ENCODE measurements at regions not wholly inside any gene's neighbourhood (a gene's known extent, or its start where the extent isn't known, plus 50 kb on each side); places are given as distances from the start of the nearest gene placed in this dataset.

DNA sequence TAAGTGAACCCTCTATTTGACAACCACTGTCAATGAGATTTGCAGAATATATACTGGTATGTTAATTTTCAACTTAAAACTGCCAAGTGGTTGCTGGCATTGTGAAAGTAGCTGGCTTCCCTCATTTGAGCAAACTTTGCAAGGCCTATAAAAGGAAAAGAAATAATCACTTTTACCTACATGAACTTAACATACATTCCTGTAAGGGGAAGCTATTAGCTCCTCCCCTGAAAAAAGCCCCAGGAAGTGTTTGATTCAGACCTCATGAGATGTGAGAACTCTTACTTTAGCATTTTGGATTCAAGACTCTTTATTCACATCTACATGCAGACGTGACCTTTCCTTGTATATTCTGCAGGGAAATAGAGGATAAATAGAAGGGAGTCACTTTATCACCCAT lies 175.6 kb downstream of the OTUD1 start:
- Mint-ChIP-seq H3K9me3 (no peaks in the 10 kb centered on the region), H3K36me3 (no peaks in the 10 kb centered on the region), H3K27ac (no peak overlapping the region), H3K27me3 (ENCODE audit: low read depth in 2 of 2) (no peaks in the 10 kb centered on the region), H3K4me1 (no peaks in the 10 kb centered on the region), H3K4me3 (no peak overlapping the region)
- Histone ChIP-seq H3K9me3 (ENCODE audit: control insufficient read depth, insufficient read depth, low read length) (no peaks in the 10 kb centered on the region), H3K4me1 (ENCODE audit: control insufficient read depth, insufficient read depth, low read length) (no peaks in the 10 kb centered on the region), H3K36me3 (ENCODE audit: control insufficient read depth, insufficient read depth, low read length) (no peaks in the 10 kb centered on the region), H3K4me3 (ENCODE audit: low read length) (no peak overlapping the region), H3K27ac (ENCODE audit: low read length) (no peak overlapping the region), H3K27me3 (ENCODE audit: control insufficient read depth, insufficient read depth, low read length) (no peaks in the 10 kb centered on the region)
- intact Hi-C loops (cut with micrococcal nuclease), result no loop called here
- no peak for DNase-seq
- no CpG with 5 or more reads among the region's 1 CpG for WGBS (ENCODE audit: insufficient coverage)
- ATAC-seq, result no peak
- no peak for TF ChIP-seq CTCF (IDR thresholded peaks at IDR 0.05)

- intact Hi-C loops (cut with micrococcal nuclease), result no loop called here
- H3K9me3 Mint-ChIP-seq, result peaks cover 4 to 5% of the 10 kb centered on the region in 2 donors
- DNase-seq (no peak), ATAC-seq (no peak)
- H3K9me3 ChIP-seq (ENCODE audit: control insufficient read depth, insufficient read depth, low read length), result no peaks in the 10 kb centered on the region
- H3K36me3 ChIP-seq (ENCODE audit: control insufficient read depth, insufficient read depth, low read length), result no peaks in the 10 kb centered on the region
- no peak overlapping the region for H3K27ac ChIP-seq (ENCODE audit: low read length)
- no peak for TF ChIP-seq CTCF (IDR thresholded peaks at IDR 0.05)
- H3K4me3 ChIP-seq (ENCODE audit: low read length), result no peak overlapping the region
- H3K36me3 Mint-ChIP-seq, result peaks cover 8% of the 10 kb centered on the region
- no peaks in the 10 kb centered on the region for H3K27me3 ChIP-seq (ENCODE audit: control insufficient read depth, insufficient read depth, low read length)
- no peaks in the 10 kb centered on the region for H3K27me3 Mint-ChIP-seq (ENCODE audit: low read depth in 2 of 2)
- H3K27ac Mint-ChIP-seq, result no peak overlapping the region
- no peaks in the 10 kb centered on the region for H3K4me1 Mint-ChIP-seq
- H3K4me3 Mint-ChIP-seq, result no peak overlapping the region
- H3K4me1 ChIP-seq (ENCODE audit: control insufficient read depth, insufficient read depth, low read length), result no peaks in the 10 kb centered on the region
Measured at GRCh38 chr10:23630376-23630775, 191.5 kb downstream of the OTUD1 start.

GRCh38 chr10:23630885-23631284 lies 192.0 kb downstream of the OTUD1 start:
- no peak for TF ChIP-seq CTCF (IDR thresholded peaks at IDR 0.05)
- DNase-seq, result no peak
- Histone ChIP-seq H3K9me3 (ENCODE audit: control insufficient read depth, insufficient read depth, low read length) (no peaks in the 10 kb centered on the region), H3K36me3 (ENCODE audit: control insufficient read depth, insufficient read depth, low read length) (no peaks in the 10 kb centered on the region), H3K27ac (ENCODE audit: low read length) (no peak overlapping the region), H3K4me3 (ENCODE audit: low read length) (no peak overlapping the region), H3K27me3 (ENCODE audit: control insufficient read depth, insufficient read depth, low read length) (no peaks in the 10 kb centered on the region), H3K4me1 (ENCODE audit: control insufficient read depth, insufficient read depth, low read length) (no peaks in the 10 kb centered on the region)
- Mint-ChIP-seq H3K27ac (no peak overlapping the region), H3K4me3 (no peak overlapping the region), H3K9me3 (peaks cover 3 to 4% of the 10 kb centered on the region in 2 donors), H3K4me1 (no peaks in the 10 kb centered on the region), H3K36me3 (peaks cover 8% of the 10 kb centered on the region), H3K27me3 (ENCODE audit: low read depth in 2 of 2) (no peaks in the 10 kb centered on the region)
- 89% methylated on average over 3 of the region's 3 CpGs for WGBS (ENCODE audit: insufficient coverage)
- ATAC-seq, result no peak
- intact Hi-C loops (cut with micrococcal nuclease), result no loop called here

DNA sequence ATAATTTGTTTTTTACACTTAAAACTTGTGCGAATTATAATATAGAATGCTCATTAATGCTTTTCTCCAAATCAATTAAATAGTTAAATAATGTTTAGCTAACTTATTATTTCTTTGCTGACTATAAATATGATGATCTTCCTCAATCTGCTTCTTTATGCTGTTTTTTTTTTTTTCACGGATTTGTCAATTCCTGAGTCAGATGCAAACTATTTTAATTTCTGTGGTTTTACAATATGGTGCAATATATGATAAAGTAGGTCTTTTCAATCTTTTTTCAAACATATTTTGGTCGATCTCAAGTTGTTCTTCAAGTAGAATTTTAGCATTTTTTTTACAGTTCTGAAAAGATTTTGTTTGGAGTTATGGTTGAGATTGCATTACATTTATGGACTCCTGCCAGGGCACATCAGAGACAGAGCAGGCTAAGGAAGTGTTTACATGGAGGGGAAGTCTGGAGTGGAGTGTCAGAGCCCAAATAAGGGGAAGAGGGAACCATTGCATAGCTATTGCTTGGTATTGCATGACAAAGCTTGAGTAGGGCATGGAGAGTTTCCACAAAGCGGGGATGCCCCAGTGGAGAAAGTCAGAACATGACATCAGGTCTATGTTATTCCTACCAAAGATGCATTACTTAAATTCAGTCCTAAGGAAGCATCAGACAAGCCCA lies 204.4 kb downstream of the OTUD1 start:
- Histone ChIP-seq H3K9me3 (ENCODE audit: control insufficient read depth, insufficient read depth, low read length) (no peaks in the 10 kb centered on the region), H3K27me3 (ENCODE audit: control insufficient read depth, insufficient read depth, low read length) (no peaks in the 10 kb centered on the region), H3K36me3 (ENCODE audit: control insufficient read depth, insufficient read depth, low read length) (no peaks in the 10 kb centered on the region), H3K27ac (ENCODE audit: low read length) (no peak overlapping the region), H3K4me3 (ENCODE audit: low read length) (no peak overlapping the region), H3K4me1 (ENCODE audit: control insufficient read depth, insufficient read depth, low read length) (no peaks in the 10 kb centered on the region)
- Mint-ChIP-seq H3K4me1 (no peaks in the 10 kb centered on the region), H3K27ac (no peak overlapping the region), H3K27me3 (ENCODE audit: low read depth in 2 of 2) (no peaks in the 10 kb centered on the region), H3K4me3 (no peak overlapping the region), H3K36me3 (no peaks in the 10 kb centered on the region), H3K9me3 (peaks cover 3% of the 10 kb centered on the region in 2 donors)
- DNase-seq (peak in 1 of 2 donors; percentile 1), ATAC-seq (peak in 2 of 3 donors; percentile 21 to 37)
- whole genome bisulfite sequencing (ENCODE audit: insufficient coverage), result 84% methylated on average over 2 of the region's 4 CpGs
- intact Hi-C loops (cut with micrococcal nuclease), result no loop called here
- TF ChIP-seq CTCF (IDR thresholded peaks at IDR 0.05), result no peak

All from natural killer cell (primary cell).